ENCODE measurements at regions not wholly inside any gene's neighbourhood (a gene's known extent, or its start where the extent isn't known, plus 50 kb on each side); places are given as distances from the start of the nearest gene placed in this dataset.

DNA sequence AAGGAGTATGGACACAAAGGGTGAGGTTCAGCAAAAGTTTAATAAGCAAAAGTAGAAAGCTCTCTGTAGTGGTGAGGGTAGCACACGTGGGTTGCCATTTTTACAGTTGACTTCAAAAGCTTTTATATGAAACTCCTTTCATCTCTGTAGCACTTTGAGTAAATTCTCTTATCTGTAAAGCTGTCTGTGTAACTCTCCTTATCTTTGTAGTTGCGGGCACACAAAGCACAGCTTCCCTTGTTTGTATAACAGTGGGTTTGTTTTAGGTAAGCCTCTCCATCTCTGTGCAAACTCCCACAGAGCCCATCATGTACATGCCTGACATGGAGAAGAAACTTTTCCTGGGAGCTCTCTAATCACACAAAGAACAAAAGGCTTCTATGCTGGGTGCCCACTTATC is 325.9 kb upstream of the PABPC5 start:
- H3K27me3 ChIP-seq (ENCODE audit: control insufficient read depth, insufficient read depth, low read length), result no peaks in the 10 kb centered on the region
- DNase-seq, result no peak
- WGBS (ENCODE audit: insufficient coverage), result no CpG with 5 or more reads among the region's 2 CpGs
- H3K4me3 ChIP-seq (ENCODE audit: low read length), result no peak overlapping the region
- no peaks in the 10 kb centered on the region for H3K9me3 ChIP-seq (replicated peaks; ENCODE audit: control insufficient read depth, low read depth, low read length)
- H3K27ac ChIP-seq (ENCODE audit: low read length), result no peak overlapping the region
- no peaks in the 10 kb centered on the region for H3K36me3 ChIP-seq (ENCODE audit: control insufficient read depth, insufficient read depth, low read length)
- no peaks in the 10 kb centered on the region for H3K4me1 ChIP-seq (ENCODE audit: control insufficient read depth, insufficient read depth, low read length)

DNA sequence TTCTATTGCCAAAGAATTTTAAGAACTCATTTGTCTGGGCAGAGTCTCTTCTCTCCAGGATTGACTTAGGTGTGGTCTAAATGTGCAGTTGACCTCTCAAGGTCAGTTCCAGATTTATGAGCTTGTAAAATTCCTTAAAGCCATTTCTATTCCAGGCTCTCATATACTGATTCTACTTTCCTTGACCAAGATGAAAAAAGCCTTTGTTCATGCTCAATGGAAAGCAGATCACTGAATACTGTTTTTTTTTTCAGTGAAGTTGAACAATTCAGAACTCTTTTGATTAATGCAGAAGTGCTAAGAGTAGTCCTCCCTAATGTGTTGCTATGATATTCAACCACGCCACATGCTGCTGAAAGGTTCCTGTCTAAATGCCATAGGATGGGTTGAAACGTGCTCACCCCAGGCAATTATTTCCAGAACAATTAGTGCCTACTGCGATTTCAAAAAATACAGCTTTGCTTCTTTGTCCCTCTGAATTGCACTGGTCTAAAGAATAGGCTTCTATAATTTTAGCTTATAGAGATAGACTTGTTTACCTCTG is 312.4 kb upstream of the PABPC5 start:
- no peaks in the 10 kb centered on the region for H3K9me3 ChIP-seq (replicated peaks; ENCODE audit: control insufficient read depth, low read depth, low read length)
- 52% methylated on average over 2 of the region's 3 CpGs for WGBS (ENCODE audit: insufficient coverage)

DNA sequence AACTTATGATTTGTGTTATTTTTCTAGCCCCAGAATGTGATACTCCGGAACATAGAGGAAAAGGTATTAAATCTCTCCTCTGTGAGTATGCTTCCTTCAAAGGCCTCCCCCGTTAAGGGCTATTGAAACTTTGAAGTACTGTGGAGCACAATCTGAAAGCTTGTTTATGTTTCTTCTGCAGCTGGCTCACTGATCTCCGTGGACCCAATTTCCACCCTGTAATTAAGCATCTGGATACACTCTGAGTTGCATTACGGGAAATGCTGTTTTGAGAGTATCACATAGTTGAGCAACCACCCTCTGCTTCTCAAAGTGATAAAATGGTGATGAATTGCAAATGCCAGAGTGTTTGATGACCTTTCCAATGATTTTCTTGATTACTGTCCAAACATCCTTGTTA is 296.8 kb upstream of the PABPC5 start:
- no peaks in the 10 kb centered on the region for H3K9me3 ChIP-seq (replicated peaks; ENCODE audit: control insufficient read depth, low read depth, low read length)
- peak; percentile 21 for DNase-seq
- no peaks in the 10 kb centered on the region for H3K27me3 ChIP-seq (ENCODE audit: control insufficient read depth, insufficient read depth, low read length)
- H3K36me3 ChIP-seq (ENCODE audit: control insufficient read depth, insufficient read depth, low read length), result no peaks in the 10 kb centered on the region
- H3K4me1 ChIP-seq (ENCODE audit: control insufficient read depth, insufficient read depth, low read length), result no peaks in the 10 kb centered on the region
- H3K4me3 ChIP-seq (ENCODE audit: low read length), result no peak overlapping the region
- no peak overlapping the region for H3K27ac ChIP-seq (ENCODE audit: low read length)
- WGBS (ENCODE audit: insufficient coverage), result 33% methylated on average over 1 of the region's 4 CpGs

More for the DNA sequence above, 312.4 kb upstream of the PABPC5 start:
- Histone ChIP-seq H3K4me3 (ENCODE audit: low read length) (no peak overlapping the region), H3K27ac (ENCODE audit: low read length) (no peak overlapping the region), H3K36me3 (ENCODE audit: control insufficient read depth, insufficient read depth, low read length) (no peaks in the 10 kb centered on the region), H3K4me1 (ENCODE audit: control insufficient read depth, insufficient read depth, low read length) (no peaks in the 10 kb centered on the region), H3K27me3 (ENCODE audit: control insufficient read depth, insufficient read depth, low read length) (peaks cover 2% of the 10 kb centered on the region)
- DNase-seq, result peak; percentile 15

Data from muscle of leg (tissue), 3 donors.